ENCODE measurements at regions not wholly inside any gene's neighbourhood (a gene's known extent, or its start where the extent isn't known, plus 50 kb on each side); places are given as distances from the start of the nearest gene placed in this dataset.
A peak's percentile ranks its signal among the peaks of the same experiment; 100 is the strongest.
"Not testable (repeated sequence)": the region's sequence is repeated elsewhere in the genome, so short reads cannot be mapped to it uniquely, and the experiment has no call there.

- no peak for DNase-seq (ENCODE audit: low spot score)
Measured at GRCh38 chr5:154620411-154620810, 134.8 kb upstream of the LARP1 start.

- DNase-seq (ENCODE audit: low spot score) = no peak
Measured at GRCh38 chr5:154618696-154619095, 136.5 kb upstream of the LARP1 start.

DNA sequence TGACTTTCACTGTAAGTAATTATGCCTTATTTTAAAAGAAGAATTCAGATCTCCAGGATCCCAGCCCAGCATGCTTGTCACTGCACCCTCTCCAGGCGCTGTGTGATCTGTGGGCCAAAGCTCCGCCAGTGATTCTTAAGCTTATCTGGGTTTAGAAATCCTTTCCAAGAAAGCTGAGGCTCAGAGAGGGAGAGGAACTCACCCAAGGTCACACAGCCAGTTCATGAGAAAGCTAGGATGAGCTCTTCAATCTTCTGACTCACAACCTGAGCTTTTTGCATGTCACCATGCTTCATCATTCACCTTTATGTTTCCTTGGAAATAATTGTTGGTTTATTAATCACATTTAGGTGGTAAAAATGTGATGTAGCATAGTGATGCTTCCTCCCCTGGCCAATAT lies 136.6 kb upstream of the HAND1 start:
- no peak for DNase-seq (ENCODE audit: low spot score)

DNA sequence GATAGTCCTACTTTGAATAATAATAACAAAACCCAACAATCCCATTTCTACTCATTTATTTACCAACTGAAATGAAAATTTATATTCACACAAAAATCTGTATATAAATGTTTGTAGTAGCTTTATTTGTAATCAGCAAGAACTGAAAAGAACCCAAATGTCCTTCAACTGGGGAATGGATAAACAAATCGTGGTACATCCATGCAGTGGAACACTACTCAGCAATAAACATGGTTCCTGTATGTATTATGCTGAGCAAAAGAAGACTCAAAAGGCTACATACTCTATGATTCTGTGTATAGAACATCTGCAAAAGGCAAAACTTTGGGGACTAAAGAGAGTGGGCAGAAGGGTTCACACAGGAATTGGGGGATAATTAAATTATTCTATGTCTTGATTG lies 136.1 kb upstream of the HAND1 start:
- no peak for DNase-seq (ENCODE audit: low spot score)

- no peak for DNase-seq (ENCODE audit: low spot score)
Measured at GRCh38 chr5:154612666-154613065, 134.6 kb upstream of the HAND1 start.

GRCh38 chr5:154611341-154611767 lies 133.3 kb upstream of the HAND1 start:
- DNase-seq (ENCODE audit: low spot score) = peak; percentile 47

DNA sequence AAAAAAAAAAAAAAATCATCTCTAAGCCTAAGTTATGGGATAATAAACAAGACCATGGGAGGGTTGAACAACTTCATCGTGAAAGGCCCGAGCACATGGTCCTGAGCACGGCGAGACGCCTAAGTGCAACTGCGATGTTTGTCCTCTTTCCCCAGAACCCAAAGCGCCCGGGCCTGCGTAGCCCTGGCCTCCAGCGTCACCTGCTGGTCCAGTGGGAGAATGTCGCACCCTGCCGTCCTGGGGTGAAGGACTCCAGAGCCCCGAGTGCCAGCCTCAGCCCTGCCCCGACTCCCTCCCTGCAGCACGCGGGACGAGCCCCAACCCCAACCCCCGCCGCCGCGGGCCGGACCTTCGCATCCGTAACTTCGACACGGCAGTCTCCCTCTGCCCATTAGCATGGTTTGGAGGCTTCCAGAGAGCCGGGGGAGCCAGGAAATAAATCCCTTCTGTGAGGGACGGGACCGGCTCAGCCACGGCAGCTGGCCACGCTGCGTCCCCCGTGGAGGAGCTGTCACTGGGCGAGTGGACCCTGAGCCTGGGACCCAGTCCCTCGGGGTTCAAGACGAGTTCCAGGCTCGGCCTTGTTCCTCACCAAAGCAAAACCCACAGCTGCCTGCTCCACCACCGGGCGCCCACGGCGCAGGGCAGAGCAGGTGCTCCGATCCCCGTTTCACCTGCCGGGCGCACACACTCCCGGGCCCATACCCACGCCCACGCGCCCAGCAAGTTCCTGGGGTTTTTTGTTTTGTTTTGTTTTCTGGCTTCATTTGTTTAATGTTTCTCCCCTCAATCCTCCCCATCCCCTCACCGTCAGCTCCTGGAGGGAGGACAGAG lies 132.5 kb upstream of the HAND1 start:
- DNase-seq (ENCODE audit: low spot score) = peak; percentile 93

- DNase-seq (ENCODE audit: low spot score) = no peak
Measured at GRCh38 chr5:154609251-154609650, 131.2 kb upstream of the HAND1 start.

- DNase-seq (ENCODE audit: low spot score) = no peak
Measured at GRCh38 chr5:154608531-154609011, 130.5 kb upstream of the HAND1 start.

GRCh38 chr5:154607746-154608145 lies 129.7 kb upstream of the HAND1 start:
- no peak for DNase-seq (ENCODE audit: low spot score)

GRCh38 chr5:154606246-154606645 lies 128.2 kb upstream of the HAND1 start:
- DNase-seq (ENCODE audit: low spot score) = no peak

- peak; percentile 66 for DNase-seq (ENCODE audit: low spot score)
Measured at GRCh38 chr5:154603953-154604679, 126.1 kb upstream of the HAND1 start.

DNA sequence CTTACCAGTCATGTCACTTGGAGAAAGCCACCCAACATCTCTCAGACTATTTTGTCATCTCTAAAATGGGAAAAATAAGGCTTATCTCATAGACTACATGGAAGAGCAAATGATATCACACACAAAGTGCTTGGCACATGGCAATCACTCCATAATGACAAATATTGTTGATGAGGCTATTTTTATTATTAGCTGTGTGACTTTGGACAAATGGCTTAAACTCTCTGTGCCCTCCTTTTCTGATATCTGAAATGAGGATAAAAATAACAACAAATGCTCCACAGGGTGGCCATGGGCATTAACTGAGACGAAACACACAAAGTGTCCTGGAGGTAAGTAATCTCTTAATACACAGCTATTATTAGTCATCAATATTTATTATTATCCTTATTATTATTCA lies 125.5 kb upstream of the HAND1 start:
- no peak for DNase-seq (ENCODE audit: low spot score)

DNA sequence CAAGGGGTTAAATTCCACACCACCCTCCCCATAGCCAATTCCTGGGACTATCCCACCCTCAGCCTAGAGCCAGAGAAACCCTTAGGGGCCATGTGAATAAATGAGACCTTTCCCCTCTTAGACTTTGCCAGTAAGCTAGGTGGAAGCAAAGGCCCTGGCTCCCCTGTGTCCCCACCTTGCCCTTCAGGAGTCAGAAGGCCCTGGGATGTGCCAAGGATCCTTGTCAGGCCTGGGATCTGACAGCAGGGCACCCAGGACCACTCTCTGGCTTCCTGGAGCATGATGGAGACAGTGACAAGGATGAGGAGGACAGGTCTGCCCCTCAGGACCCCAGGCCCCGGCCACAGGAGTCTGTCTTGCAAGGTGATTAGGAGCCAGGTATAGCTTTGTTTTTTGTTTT lies 125.0 kb upstream of the HAND1 start:
- no peak for DNase-seq (ENCODE audit: low spot score)

GRCh38 chr5:154601014-154601413 lies 123.0 kb upstream of the HAND1 start:
- no peak for DNase-seq (ENCODE audit: low spot score)

GRCh38 chr5:154598021-154598420 lies 120.0 kb upstream of the HAND1 start:
- DNase-seq (ENCODE audit: low spot score) = no peak

GRCh38 chr5:154596844-154597243 lies 118.8 kb upstream of the HAND1 start:
- DNase-seq (ENCODE audit: low spot score) = not testable (repeated sequence)

GRCh38 chr5:154595662-154596061 lies 117.6 kb upstream of the HAND1 start:
- no peak for DNase-seq (ENCODE audit: low spot score)

GRCh38 chr5:154593796-154594195 lies 115.8 kb upstream of the HAND1 start:
- DNase-seq (ENCODE audit: low spot score) = no peak

DNA sequence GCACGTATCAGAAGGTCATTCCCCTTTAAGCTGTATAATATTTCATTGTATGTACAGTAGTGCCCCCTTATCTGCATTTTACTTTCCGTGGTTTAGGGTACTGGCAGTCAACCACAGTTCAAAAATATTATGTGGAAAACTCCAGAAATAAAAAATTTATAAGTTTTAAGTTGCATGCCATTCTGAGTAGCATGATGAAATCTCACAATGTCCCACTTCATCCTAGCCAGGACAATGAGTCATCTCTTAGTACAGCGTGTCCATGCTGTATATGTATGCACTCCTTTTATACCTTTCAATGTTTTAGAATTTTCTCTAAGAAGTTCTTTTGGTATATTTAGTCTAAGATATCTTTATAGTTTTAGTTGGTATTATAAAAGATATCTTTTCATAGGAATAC lies 115.0 kb upstream of the HAND1 start:
- DNase-seq (ENCODE audit: low spot score) = peak; percentile 43

- DNase-seq (ENCODE audit: low spot score) = no peak
Measured at GRCh38 chr5:154590093-154590724, 112.2 kb upstream of the HAND1 start.

GRCh38 chr5:154589511-154589910 lies 111.5 kb upstream of the HAND1 start:
- no peak for DNase-seq (ENCODE audit: low spot score)

Data from GM03348 (cell line).